Liver (tissue), 8 donors: ENCODE measurements at regions not wholly inside any gene's neighbourhood (a gene's known extent, or its start where the extent isn't known, plus 50 kb on each side); places are given as distances from the start of the nearest gene placed in this dataset.
"Not testable (repeated sequence)": the region's sequence is repeated elsewhere in the genome, so short reads cannot be mapped to it uniquely, and the experiment has no call there.

Experiments used
- DNase-seq: peaks from one replicate; pipeline ENCODE4 v3.0.0-alpha.2; 2017; ENCODE audit warnings: low spot score
- H3K27ac ChIP-seq, 2 donors: one replicate each; pipeline ENCODE4 v1.7.0; 2013; ENCODE audit warnings: inconsistent platforms in 2 of 2, low read length in 2 of 2, control low read depth in 1 of 2, low read depth in 1 of 2, mild to moderate bottlenecking in 1 of 2
- H3K27me3 ChIP-seq, 4 donors: one replicate each; pipeline versions ENCODE4 v1.6.1 to v1.7.0; 2013; ENCODE audit warnings: low read length in 3 of 4, inconsistent platforms in 1 of 4, mild to moderate bottlenecking in 1 of 4, moderate library complexity in 1 of 4; ENCODE audit not compliant: control insufficient read depth in 4 of 4, insufficient read depth in 4 of 4
- H3K36me3 ChIP-seq, 4 donors: one replicate each; pipeline versions ENCODE4 v1.6.1 to v1.7.0; 2013; ENCODE audit warnings: low read length in 3 of 4, mild to moderate bottlenecking in 3 of 4, low read depth in 1 of 4, moderate library complexity in 1 of 4; ENCODE audit not compliant: control insufficient read depth in 4 of 4, insufficient read depth in 3 of 4
- H3K4me1 ChIP-seq, 4 donors: one replicate each; pipeline versions ENCODE4 v1.6.1 to v1.7.0; 2013; ENCODE audit warnings: low read length in 3 of 4, mild to moderate bottlenecking in 3 of 4, moderate library complexity in 1 of 4; ENCODE audit not compliant: control insufficient read depth in 4 of 4, insufficient read depth in 4 of 4
- H3K4me3 ChIP-seq, 3 donors: one replicate each; pipeline versions ENCODE4 v1.6.1 to v1.7.0; 2013; ENCODE audit warnings: low read length in 3 of 3, control low read depth in 1 of 3, low read depth in 1 of 3, mild to moderate bottlenecking in 1 of 3
- H3K9ac ChIP-seq, 2 donors: one replicate each; pipeline ENCODE4 v1.7.0; 2013; ENCODE audit warnings: low read length in 2 of 2, mild to moderate bottlenecking in 2 of 2, moderate library complexity in 2 of 2, control low read depth in 1 of 2, low read depth in 1 of 2
- H3K9me3 ChIP-seq, 4 donors: one replicate each; pipeline versions ENCODE4 v1.6.1 to v1.7.0; 2013; ENCODE audit warnings: low read length in 3 of 4; ENCODE audit not compliant: control insufficient read depth in 4 of 4
- ATF3 ChIP-seq: IDR thresholded peaks from 2 replicates; pipeline ENCODE4 v1.6.1; 2016; ENCODE audit warnings: antibody characterized with exemption
- CTCF ChIP-seq: fragments of 150-350 bp; IDR thresholded peaks from 2 replicates; pipeline ENCODE4 v1.5.1; 2017; ENCODE audit warnings: improper control_type of control experiment, low read depth, low read length; ENCODE audit not compliant: missing input control
- EGR1 ChIP-seq, 2 donors: IDR thresholded peaks; 2 replicates each; pipeline ENCODE4 v1.6.1; 2016 to 2018; ENCODE audit warnings: antibody characterized with exemption in 2 of 2, low read depth in 2 of 2
- FOXA1 ChIP-seq: IDR thresholded peaks from 2 replicates; pipeline ENCODE4 v1.6.1; 2016; ENCODE audit warnings: antibody characterized with exemption
- FOXA2 ChIP-seq: IDR thresholded peaks from 2 replicates; pipeline ENCODE4 v1.6.1; 2016; ENCODE audit warnings: antibody characterized with exemption
- GABPA ChIP-seq, 2 donors: IDR thresholded peaks in 1 of 2; conservative IDR thresholded peaks in 1 of 2; 2 replicates each; pipeline ENCODE4 v1.6.1; 2016; ENCODE audit warnings: antibody characterized with exemption in 2 of 2, mild to moderate bottlenecking in 1 of 2, moderate library complexity in 1 of 2
- HNF4A ChIP-seq, 2 donors: conservative IDR thresholded peaks; 2 replicates each; pipeline ENCODE4 v1.6.1; 2016; ENCODE audit warnings: antibody characterized with exemption in 2 of 2, mild to moderate bottlenecking in 2 of 2
- HNF4G ChIP-seq: IDR thresholded peaks from 2 replicates; pipeline ENCODE4 v1.6.1; 2016; ENCODE audit warnings: antibody characterized with exemption
- JUND ChIP-seq, 2 donors: IDR thresholded peaks; 2 replicates each; pipeline ENCODE4 v1.6.1; 2016; ENCODE audit warnings: antibody characterized with exemption in 2 of 2
- MAX ChIP-seq: IDR thresholded peaks from 2 replicates; pipeline ENCODE4 v1.6.1; 2016; ENCODE audit warnings: antibody characterized with exemption
- NR2F2 ChIP-seq: IDR thresholded peaks from 2 replicates; pipeline ENCODE4 v1.6.1; 2016; ENCODE audit warnings: antibody characterized with exemption
- RAD21 ChIP-seq, 2 donors: IDR thresholded peaks; 2 replicates each; pipeline ENCODE4 v1.6.1; 2016; ENCODE audit warnings: antibody characterized with exemption in 2 of 2, mild to moderate bottlenecking in 2 of 2
- RXRA ChIP-seq, 2 donors: IDR thresholded peaks; 2 replicates each; pipeline ENCODE4 v1.6.1; 2017 to 2018; ENCODE audit warnings: antibody characterized with exemption in 2 of 2, mild to moderate bottlenecking in 1 of 2
- SP1 ChIP-seq: IDR thresholded peaks from 2 replicates; pipeline ENCODE4 v1.6.1; 2018; ENCODE audit warnings: antibody characterized with exemption, mild to moderate bottlenecking
- TAF1 ChIP-seq: conservative IDR thresholded peaks from 2 replicates; pipeline ENCODE4 v1.6.1; 2016; ENCODE audit warnings: antibody characterized with exemption, mild to moderate bottlenecking
- YY1 ChIP-seq: IDR thresholded peaks from 2 replicates; pipeline ENCODE4 v1.6.1; 2016; ENCODE audit warnings: antibody characterized with exemption, mild to moderate bottlenecking
- ZBTB33 ChIP-seq: IDR thresholded peaks from 2 replicates; pipeline ENCODE4 v1.6.1; 2016; ENCODE audit warnings: antibody characterized with exemption
- WGBS: extraction: QIAGEN DNeasy Blood & Tissue Kit; methylation state at CpG from one replicate; pipeline ENCODE4 v1.1.7; 2013; 5-methylcytosine and 5-hydroxymethylcytosine counted together
- donor health status: healthy.
- donor health status: healthy.
- donor health status: healthy.
- donor health status: healthy.
- donor health status: healthy.

- TF ChIP-seq ZBTB33 (no peak), NR2F2 (no peak)
Observed at GRCh38 chr5:118511846-118512245, 476.5 kb downstream of the DTWD2 start (continued).

- WGBS, result 77% methylated on average over 4 of the region's 4 CpGs
- Histone ChIP-seq H3K9me3 (peaks cover 0 to 2% (median 0%) of the 10 kb centered on the region in 4 donors), H3K4me1 (no peaks in the 10 kb centered on the region), H3K27ac (no peak overlapping the region), H3K4me3 (no peak overlapping the region), H3K36me3 (no peaks in the 10 kb centered on the region), H3K9ac (no peak overlapping the region), H3K27me3 (peaks cover 0 to 2% (median 0%) of the 10 kb centered on the region in 4 donors)
- DNase-seq, result no peak
- TF ChIP-seq NR2F2 (no peak), FOXA1 (no peak), RAD21 (IDR thresholded peaks at IDR 0.05) (no peak), HNF4A (conservative IDR thresholded peaks at IDR 0.05) (no peak), EGR1 (IDR thresholded peaks at IDR 0.05; ENCODE audit: low read depth in 2 of 2) (no peak), RXRA (IDR thresholded peaks at IDR 0.05) (no peak), TAF1 (no peak), SP1 (no peak)
Observed at GRCh38 chr5:118506217-118506852, 482.0 kb downstream of the DTWD2 start.

- WGBS, result 77% methylated on average over 9 of the region's 9 CpGs
- H3K4me1 ChIP-seq, H3K9ac ChIP-seq, H3K27me3 ChIP-seq, H3K9me3 ChIP-seq, H3K36me3 ChIP-seq, DNase-seq, H3K27ac ChIP-seq, H3K4me3 ChIP-seq: not testable (repeated sequence)
Observed at GRCh38 chr5:118502232-118502631, 486.1 kb downstream of the DTWD2 start.

- H3K4me1 ChIP-seq, result no peaks in the 10 kb centered on the region
- H3K9me3 ChIP-seq, result peaks cover 0 to 3% (median 0%) of the 10 kb centered on the region in 4 donors
- no peak for DNase-seq
- no peaks in the 10 kb centered on the region for H3K27me3 ChIP-seq
- H3K9ac ChIP-seq, result no peak overlapping the region
- WGBS, result 66% methylated on average over 1 of the region's 1 CpG
- H3K27ac ChIP-seq, result no peak overlapping the region
- no peak overlapping the region for H3K4me3 ChIP-seq
- H3K36me3 ChIP-seq, result no peaks in the 10 kb centered on the region
- TF ChIP-seq MAX (no peak), HNF4A (conservative IDR thresholded peaks at IDR 0.05) (no peak), HNF4G (no peak), RXRA (IDR thresholded peaks at IDR 0.05) (no peak), ZBTB33 (no peak), NR2F2 (no peak), RAD21 (IDR thresholded peaks at IDR 0.05) (no peak), JUND (IDR thresholded peaks at IDR 0.05) (no peak), YY1 (no peak), EGR1 (IDR thresholded peaks at IDR 0.05; ENCODE audit: low read depth in 2 of 2) (no peak), GABPA (IDR thresholded peaks at IDR 0.05 in 1 of 2, conservative IDR thresholded peaks at IDR 0.05 in 1 of 2) (no peak), ATF3 (no peak), FOXA2 (no peak), FOXA1 (no peak), TAF1 (no peak), CTCF (no peak)
Observed at GRCh38 chr5:118491351-118491750, 497.0 kb downstream of the DTWD2 start.
